ENCODE measurements at regions not wholly inside any gene's neighbourhood (a gene's known extent, or its start where the extent isn't known, plus 50 kb on each side); places are given as distances from the start of the nearest gene placed in this dataset.

GRCh38 chr4:31649878-31650277, 929.7 kb downstream of the PCDH7 start:
- Histone ChIP-seq H3K4me1 (replicated peaks in 1 of 2) (no peaks in the 10 kb centered on the region), H3K27ac (no peak overlapping the region), H3K4me3 (no peak overlapping the region)
- 0 to 100% (median 71%) methylated on average over 1 of the region's 1 CpG; no CpG with 5 or more reads in 1 of the 10 experiments for WGBS, 10 experiments
- in situ Hi-C loops (cut with MboI; ENCODE audit: low pct_unique_long_range_greater_than_20kb in 2 of 9, low sequenced_read_pairs in 9 of 9, unreplicated experiment in 9 of 9): no loop called here
- no peak for ATAC-seq (replicated peaks in 6 of 8)

GRCh38 chr4:31651541-31651940, 931.4 kb downstream of the PCDH7 start:
- H3K4me1 ChIP-seq (replicated peaks in 1 of 2): no peaks in the 10 kb centered on the region
- in situ Hi-C loops (cut with MboI; ENCODE audit: low pct_unique_long_range_greater_than_20kb in 2 of 9, low sequenced_read_pairs in 9 of 9, unreplicated experiment in 9 of 9): no loop called here
- H3K27ac ChIP-seq: no peak overlapping the region
- H3K4me3 ChIP-seq: no peak overlapping the region
- WGBS, 10 experiments: 0 to 83% (median 58%) methylated on average over 1 of the region's 1 CpG; no CpG with 5 or more reads in 2 of the 10 experiments
- ATAC-seq (replicated peaks in 6 of 8): no peak

GRCh38 chr4:31655328-31655727, 935.2 kb downstream of the PCDH7 start:
- no peak overlapping the region for H3K27ac ChIP-seq
- H3K4me3 ChIP-seq: no peak overlapping the region
- H3K4me1 ChIP-seq (replicated peaks in 1 of 2): no peaks in the 10 kb centered on the region
- ATAC-seq (replicated peaks in 6 of 8): no peak
- in situ Hi-C loops (cut with MboI; ENCODE audit: low pct_unique_long_range_greater_than_20kb in 2 of 9, low sequenced_read_pairs in 9 of 9, unreplicated experiment in 9 of 9): no loop called here

- in situ Hi-C loops (cut with MboI; ENCODE audit: low pct_unique_long_range_greater_than_20kb in 2 of 9, low sequenced_read_pairs in 9 of 9, unreplicated experiment in 9 of 9): no loop called here
- H3K4me1 ChIP-seq (replicated peaks in 1 of 2): no peaks in the 10 kb centered on the region
- H3K4me3 ChIP-seq: no peak overlapping the region
- H3K27ac ChIP-seq: no peak overlapping the region
- 38 to 94% (median 77%) methylated on average over 2 to 5 of the region's 5 CpGs; no CpG with 5 or more reads in 1 of the 10 experiments for WGBS, 10 experiments
- no peak for ATAC-seq (replicated peaks in 6 of 8)
Measured at GRCh38 chr4:31657859-31658570, 937.8 kb downstream of the PCDH7 start.

GRCh38 chr4:31660916-31661315, 940.7 kb downstream of the PCDH7 start:
- H3K27ac ChIP-seq: no peak overlapping the region
- in situ Hi-C loops (cut with MboI; ENCODE audit: low pct_unique_long_range_greater_than_20kb in 2 of 9, low sequenced_read_pairs in 9 of 9, unreplicated experiment in 9 of 9): no loop called here
- WGBS, 10 experiments: 0 to 100% (median 73%) methylated on average over 1 of the region's 1 CpG; no CpG with 5 or more reads in 3 of the 10 experiments
- ATAC-seq (replicated peaks in 6 of 8): no peak
- H3K4me3 ChIP-seq: no peak overlapping the region
- no peaks in the 10 kb centered on the region for H3K4me1 ChIP-seq (replicated peaks in 1 of 2)

GRCh38 chr4:31662951-31663350, 942.8 kb downstream of the PCDH7 start:
- in situ Hi-C loops (cut with MboI; ENCODE audit: low pct_unique_long_range_greater_than_20kb in 2 of 9, low sequenced_read_pairs in 9 of 9, unreplicated experiment in 9 of 9): no loop called here
- no peak overlapping the region for H3K4me3 ChIP-seq
- WGBS, 10 experiments: 17 to 100% (median 100%) methylated on average over 1 to 2 of the region's 2 CpGs; no CpG with 5 or more reads in 1 of the 10 experiments
- H3K27ac ChIP-seq: no peak overlapping the region
- no peaks in the 10 kb centered on the region for H3K4me1 ChIP-seq (replicated peaks in 1 of 2)
- ATAC-seq (replicated peaks in 6 of 8): no peak

GRCh38 chr4:31667686-31668085, 947.5 kb downstream of the PCDH7 start:
- Histone ChIP-seq H3K4me3 (no peak overlapping the region), H3K27ac (no peak overlapping the region), H3K4me1 (replicated peaks in 1 of 2) (no peaks in the 10 kb centered on the region)
- no peak for ATAC-seq (replicated peaks in 6 of 8)
- in situ Hi-C loops (cut with MboI; ENCODE audit: low pct_unique_long_range_greater_than_20kb in 2 of 9, low sequenced_read_pairs in 9 of 9, unreplicated experiment in 9 of 9): no loop called here
- whole genome bisulfite sequencing, 10 experiments: 13 to 100% (median 71%) methylated on average over 1 to 2 of the region's 2 CpGs

GRCh38 chr4:31674313-31674947, 954.3 kb downstream of the PCDH7 start:
- in situ Hi-C loops (cut with MboI; ENCODE audit: low pct_unique_long_range_greater_than_20kb in 2 of 9, low sequenced_read_pairs in 9 of 9, unreplicated experiment in 9 of 9): no loop called here
- Histone ChIP-seq H3K27ac (no peak overlapping the region), H3K4me3 (no peak overlapping the region), H3K4me1 (replicated peaks in 1 of 2) (no peaks in the 10 kb centered on the region)
- peak in 3 of 8 experiments; percentile 50 to 67 (median 59) for ATAC-seq (replicated peaks in 6 of 8)
- 0 to 80% (median 78%) methylated on average over 1 of the region's 1 CpG; no CpG with 5 or more reads in 7 of the 10 experiments for WGBS, 10 experiments

- Histone ChIP-seq H3K4me1 (replicated peaks in 1 of 2) (no peaks in the 10 kb centered on the region), H3K27ac (no peak overlapping the region), H3K4me3 (no peak overlapping the region)
- in situ Hi-C loops (cut with MboI; ENCODE audit: low pct_unique_long_range_greater_than_20kb in 2 of 9, low sequenced_read_pairs in 9 of 9, unreplicated experiment in 9 of 9): loop anchor here in 1 of 9 experiments (25.0 kb wide), 1 partner anchor 966 kb away; the partner anchor contains the start of gene PCDH7
- no peak for ATAC-seq (replicated peaks in 6 of 8)
- WGBS, 10 experiments: 0 to 100% (median 82%) methylated on average over 1 of the region's 1 CpG; no CpG with 5 or more reads in 3 of the 10 experiments
Measured at GRCh38 chr4:31678356-31678755, 958.2 kb downstream of the PCDH7 start.

GRCh38 chr4:31682796-31683195, 962.6 kb downstream of the PCDH7 start:
- in situ Hi-C loops (cut with MboI; ENCODE audit: low pct_unique_long_range_greater_than_20kb in 2 of 9, low sequenced_read_pairs in 9 of 9, unreplicated experiment in 9 of 9): loop anchor here in 1 of 9 experiments (25.0 kb wide), 1 partner anchor 970 kb away; the partner anchor contains the start of gene PCDH7
- WGBS, 10 experiments: 0 to 100% (median 70%) methylated on average over 1 to 3 of the region's 3 CpGs; no CpG with 5 or more reads in 3 of the 10 experiments
- no peaks in the 10 kb centered on the region for H3K4me1 ChIP-seq (replicated peaks in 1 of 2)
- H3K27ac ChIP-seq: no peak overlapping the region
- H3K4me3 ChIP-seq: no peak overlapping the region
- ATAC-seq (replicated peaks in 6 of 8): no peak

- 8 to 87% (median 67%) methylated on average over 1 to 3 of the region's 3 CpGs; no CpG with 5 or more reads in 1 of the 10 experiments for WGBS, 10 experiments
- no peak overlapping the region for H3K27ac ChIP-seq
- in situ Hi-C loops (cut with MboI; ENCODE audit: low pct_unique_long_range_greater_than_20kb in 2 of 9, low sequenced_read_pairs in 9 of 9, unreplicated experiment in 9 of 9): loop anchor here in 1 of 9 experiments (25.0 kb wide), 1 partner anchor 976 kb away; the partner anchor contains the start of gene PCDH7
- H3K4me1 ChIP-seq (replicated peaks in 1 of 2): no peaks in the 10 kb centered on the region
- H3K4me3 ChIP-seq: no peak overlapping the region
- peak in 3 of 8 experiments; percentile 69 to 93 (median 70) for ATAC-seq (replicated peaks in 6 of 8)
Measured at GRCh38 chr4:31687717-31688342, 967.7 kb downstream of the PCDH7 start.

GRCh38 chr4:31692399-31692940, 972.3 kb downstream of the PCDH7 start:
- WGBS, 10 experiments: 0 to 100% (median 74%) methylated on average over 1 to 4 of the region's 4 CpGs; no CpG with 5 or more reads in 2 of the 10 experiments
- Histone ChIP-seq H3K4me3 (no peak overlapping the region), H3K27ac (no peak overlapping the region), H3K4me1 (replicated peaks in 1 of 2) (no peaks in the 10 kb centered on the region)
- peak in 2 of 8 experiments; percentile 39 to 48 for ATAC-seq (replicated peaks in 6 of 8)
- in situ Hi-C loops (cut with MboI; ENCODE audit: low pct_unique_long_range_greater_than_20kb in 2 of 9, low sequenced_read_pairs in 9 of 9, unreplicated experiment in 9 of 9): loop anchor here in 1 of 9 experiments (25.0 kb wide), 1 partner anchor 980 kb away; the partner anchor contains the start of gene PCDH7

GRCh38 chr4:31701256-31701655, 981.1 kb downstream of the PCDH7 start:
- no peak overlapping the region for H3K4me3 ChIP-seq
- 10 to 98% (median 82%) methylated on average over 3 to 10 of the region's 16 CpGs; no CpG with 5 or more reads in 4 of the 10 experiments for WGBS, 10 experiments
- no peaks in the 10 kb centered on the region for H3K4me1 ChIP-seq (replicated peaks in 1 of 2)
- no peak for ATAC-seq (replicated peaks in 6 of 8)
- in situ Hi-C loops (cut with MboI; ENCODE audit: low pct_unique_long_range_greater_than_20kb in 2 of 9, low sequenced_read_pairs in 9 of 9, unreplicated experiment in 9 of 9): no loop called here
- no peak overlapping the region for H3K27ac ChIP-seq
